GM19324 (cell line): ENCODE measurements at regions not wholly inside any gene's neighbourhood (a gene's known extent, or its start where the extent isn't known, plus 50 kb on each side); places are given as distances from the start of the nearest gene placed in this dataset.
"Not testable (repeated sequence)": the region's sequence is repeated elsewhere in the genome, so short reads cannot be mapped to it uniquely, and the experiment has no call there.

Experiments
- ATAC-seq: cut with Tn5 transposase; IDR thresholded peaks from one replicate; pipeline ENCODE4 v1.9.1; 2021; ENCODE audit warnings: mild to moderate bottlenecking, moderate library complexity; ENCODE audit not compliant: unreplicated experiment, low FRiP score

- not testable (repeated sequence) for ATAC-seq
These were observed 416.4 kb upstream of the C1orf87 start for GRCh38 chr1:60489916-60490480.

- ATAC-seq, result no peak
These were observed 415.3 kb upstream of the C1orf87 start for GRCh38 chr1:60488847-60489246.

DNA sequence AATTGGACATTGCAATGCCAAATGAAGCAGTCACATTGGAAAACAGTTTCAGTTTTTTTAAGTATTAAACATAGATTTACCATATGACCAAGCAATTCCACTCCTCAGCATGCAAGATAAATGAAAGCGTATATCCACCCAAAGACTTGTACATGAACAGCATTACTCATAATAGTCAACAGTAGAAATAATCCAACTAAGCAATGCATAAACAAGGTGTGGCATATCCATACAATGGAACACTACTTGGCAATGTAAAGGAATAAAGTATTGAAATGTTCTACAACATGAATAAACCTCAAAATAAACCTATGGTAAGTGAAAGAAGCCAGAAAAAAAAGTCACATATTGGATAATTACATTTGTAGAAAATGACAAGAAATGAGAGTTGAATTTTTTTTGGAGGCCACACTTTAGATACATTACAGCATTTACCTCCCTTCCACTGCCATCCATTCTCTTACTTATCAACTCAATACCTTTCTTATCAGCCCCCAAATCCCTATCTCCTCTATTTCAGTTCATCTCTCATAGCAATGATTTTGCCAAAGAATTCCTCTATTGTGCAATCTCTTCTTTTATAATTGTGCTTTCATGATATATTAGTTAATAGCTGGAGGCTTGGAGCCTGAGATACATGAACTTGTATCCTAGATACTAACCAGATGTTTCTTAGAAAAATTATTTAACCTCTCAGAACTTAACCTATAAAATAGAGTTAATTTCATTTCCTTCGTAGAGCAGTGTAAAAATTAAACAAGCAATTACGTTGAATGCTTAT, 414.2 kb upstream of the C1orf87 start:
- no peak for ATAC-seq

GRCh38 chr1:60483509-60483908, 409.9 kb upstream of the C1orf87 start:
- ATAC-seq, result no peak

DNA sequence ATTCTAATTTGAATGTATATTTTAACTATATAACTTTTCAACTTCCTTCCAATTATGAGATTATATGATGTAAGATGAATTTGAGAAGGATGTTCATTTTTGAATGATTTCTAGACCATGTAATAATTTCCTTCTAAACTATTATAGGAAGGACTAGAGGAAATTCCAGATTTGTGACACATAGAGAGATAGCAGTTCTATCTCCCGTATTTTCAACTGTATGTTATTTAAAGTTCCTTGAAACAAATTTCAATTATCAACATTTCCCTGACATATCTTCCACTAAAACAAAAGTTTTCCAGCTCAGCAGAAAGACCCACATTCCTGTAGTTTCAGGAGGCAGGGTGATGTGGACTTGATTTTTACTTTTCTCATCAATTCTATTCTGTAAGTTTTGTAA, 396.7 kb upstream of the C1orf87 start:
- no peak for ATAC-seq

DNA sequence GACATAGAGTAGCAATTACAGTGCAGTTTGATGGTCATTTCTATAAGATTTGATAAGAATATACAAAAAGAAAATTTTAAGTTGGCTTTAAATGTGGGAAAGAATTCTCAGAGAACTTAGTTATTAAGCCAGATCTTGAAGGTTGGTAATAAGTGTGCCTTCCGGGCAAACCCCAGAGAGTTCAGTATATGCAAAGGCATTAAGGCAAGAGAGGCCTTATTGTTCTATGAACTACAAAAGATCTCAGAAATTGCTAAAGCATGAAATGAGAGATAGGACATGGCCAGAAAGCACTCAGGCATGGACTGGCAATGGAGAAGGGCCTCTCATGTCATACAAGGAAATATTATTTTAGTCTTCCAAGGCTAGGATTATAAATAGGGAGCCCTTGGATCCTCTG, 390.2 kb upstream of the C1orf87 start:
- ATAC-seq, result no peak

GRCh38 chr1:60463146-60463545, 389.6 kb upstream of the C1orf87 start:
- ATAC-seq, result no peak

DNA sequence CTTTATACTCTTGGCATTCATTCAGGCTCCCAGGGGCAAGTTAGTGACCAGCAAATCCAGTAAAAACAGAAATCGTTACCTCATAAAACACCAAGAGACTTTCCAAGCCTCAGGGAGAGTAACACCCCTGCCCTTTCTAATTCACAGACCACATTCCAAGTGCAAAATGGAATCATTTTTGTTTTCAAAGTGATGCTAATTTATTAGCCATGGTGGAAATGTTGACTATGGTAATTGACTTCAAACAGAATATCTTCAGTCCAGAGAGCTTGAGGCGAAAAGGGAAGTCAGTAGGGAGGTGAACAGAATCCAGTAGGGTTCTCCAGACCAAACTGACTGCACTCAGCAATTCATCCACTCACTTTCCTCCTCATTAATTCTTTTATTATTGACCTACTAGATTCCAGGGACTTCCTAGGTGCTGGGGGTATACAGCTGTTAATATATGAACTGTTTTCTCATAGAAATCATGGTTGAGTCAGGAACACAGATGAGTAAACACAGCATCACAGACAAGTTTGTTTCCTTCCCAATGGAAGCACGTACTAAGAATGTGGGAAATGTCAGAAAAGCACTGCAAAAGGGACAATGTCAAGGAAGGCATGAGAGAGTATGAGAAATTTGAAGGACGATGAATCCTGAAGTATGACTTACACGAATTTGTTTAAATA, 388.5 kb upstream of the C1orf87 start:
- ATAC-seq, result no peak

DNA sequence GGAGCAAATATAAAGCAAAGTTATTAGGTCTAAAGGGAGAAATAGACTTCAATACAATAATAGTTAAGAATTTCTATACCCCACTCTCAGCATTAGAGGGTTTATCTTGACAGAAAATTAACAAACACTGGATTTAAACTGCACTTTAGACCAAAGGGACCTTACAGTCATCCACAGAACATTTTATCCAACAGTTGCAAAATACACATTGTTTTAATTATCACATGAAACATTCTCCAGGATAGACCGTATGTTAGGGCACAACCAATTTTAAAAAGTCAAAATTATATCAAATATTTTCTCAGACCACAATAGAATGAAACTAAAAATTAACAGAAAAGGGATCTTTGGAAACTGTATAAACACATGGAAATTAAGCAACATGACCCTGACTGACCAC, 384.5 kb upstream of the C1orf87 start:
- no peak for ATAC-seq

DNA sequence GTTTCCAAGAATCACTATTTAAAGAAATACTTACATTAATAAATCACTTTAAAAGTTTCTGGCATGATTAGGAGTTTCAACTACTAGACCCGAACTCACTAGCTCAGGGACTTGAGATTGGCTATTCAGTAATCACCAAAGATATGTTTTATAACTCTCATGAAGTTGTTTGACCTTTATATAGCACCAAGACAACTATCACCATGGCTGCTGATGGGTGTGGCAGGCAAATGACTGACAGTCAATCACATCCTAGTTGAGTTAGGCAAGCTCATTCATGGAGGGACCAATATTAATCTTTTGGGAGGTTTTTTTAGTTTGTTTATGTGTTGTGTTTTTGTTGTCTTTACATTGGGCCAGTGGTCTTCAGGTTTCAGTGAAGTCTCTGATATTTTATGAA, 376.3 kb upstream of the C1orf87 start:
- no peak for ATAC-seq

DNA sequence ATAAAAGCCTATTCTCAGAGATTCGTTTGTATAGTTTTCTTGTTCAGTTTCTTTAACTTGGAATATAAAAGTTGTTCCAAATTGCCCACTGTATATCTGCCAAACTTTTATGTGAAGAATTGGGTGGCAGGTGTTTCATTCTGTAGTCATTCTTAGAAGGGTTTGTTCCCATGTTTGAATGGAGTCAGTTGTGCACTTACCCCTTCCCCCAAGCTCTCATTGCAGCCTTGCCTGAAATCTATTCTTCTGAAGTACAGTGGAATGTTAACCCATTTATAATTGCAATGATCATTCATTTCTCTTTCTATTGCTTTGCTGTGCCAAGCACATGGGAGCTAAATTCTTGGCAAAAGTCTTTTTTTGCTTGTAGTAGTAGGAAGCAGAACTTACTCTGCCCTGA, 375.3 kb upstream of the C1orf87 start:
- ATAC-seq, result no peak

- ATAC-seq, result no peak
These were observed 371.1 kb upstream of the C1orf87 start for GRCh38 chr1:60444680-60445079.

DNA sequence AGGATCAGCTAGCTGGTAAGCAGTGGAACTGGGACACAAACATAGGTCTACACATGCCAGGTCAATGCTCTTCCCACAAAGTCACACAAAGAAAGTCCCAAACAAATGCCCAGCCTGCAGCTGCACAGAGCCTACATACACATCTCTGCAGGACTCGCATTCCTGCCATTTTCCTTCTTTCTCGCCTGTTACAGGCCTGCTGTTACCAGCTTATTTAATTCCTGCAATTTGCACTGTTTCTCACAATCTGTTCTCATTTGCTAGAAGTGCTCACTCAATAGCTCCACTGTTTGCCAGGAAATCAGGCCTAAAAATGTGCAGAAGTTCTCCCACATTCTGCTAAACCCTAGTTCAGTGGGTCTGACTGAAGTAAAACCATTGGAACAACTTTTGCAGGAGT, 362.6 kb upstream of the C1orf87 start:
- no peak for ATAC-seq

DNA sequence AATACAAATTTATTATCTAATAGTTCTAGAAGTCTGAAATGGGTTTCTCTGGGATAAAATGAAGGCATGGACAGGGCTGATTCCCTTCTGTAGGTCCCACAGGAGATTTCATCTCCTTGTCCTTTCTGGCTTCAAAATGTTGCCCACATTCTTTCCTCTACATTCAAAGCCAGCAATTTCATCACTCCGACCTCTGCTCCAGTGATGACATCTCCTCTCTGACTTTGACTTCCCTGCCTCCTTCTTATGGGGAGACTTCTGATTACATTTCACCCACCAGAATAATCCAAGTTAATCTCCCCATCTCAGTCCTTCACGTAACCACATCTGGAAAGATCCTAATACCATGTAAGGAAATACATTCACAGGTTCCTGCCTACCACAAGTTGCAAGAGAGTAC, 358.0 kb upstream of the C1orf87 start:
- no peak for ATAC-seq

GRCh38 chr1:60430375-60430774, 356.8 kb upstream of the C1orf87 start:
- ATAC-seq, result no peak

- no peak for ATAC-seq
These were observed 354.6 kb upstream of the C1orf87 start for GRCh38 chr1:60428127-60428526.

- ATAC-seq, result no peak
These were observed 354.1 kb upstream of the C1orf87 start for GRCh38 chr1:60427701-60428100.

- ATAC-seq, result no peak
These were observed 353.6 kb upstream of the C1orf87 start for GRCh38 chr1:60427194-60427593.

DNA sequence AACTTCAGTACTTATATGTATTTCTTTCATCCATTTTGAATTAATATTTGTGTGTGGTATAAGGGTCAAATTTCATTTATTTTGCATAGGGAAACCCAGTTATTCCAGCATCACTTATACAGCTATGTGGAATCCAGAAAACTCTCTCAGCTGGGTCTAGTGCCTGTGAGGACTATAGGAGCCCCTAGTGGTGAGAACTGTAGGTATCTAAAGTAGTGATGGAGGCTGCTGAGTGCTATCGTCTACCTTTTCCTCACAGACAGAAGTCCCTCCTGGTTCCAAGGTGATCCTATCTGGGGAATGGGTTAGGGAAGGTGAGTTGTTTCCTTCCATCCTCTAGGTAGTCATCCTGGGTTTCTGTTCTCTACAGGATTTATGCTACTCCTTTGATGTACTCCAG, 352.0 kb upstream of the C1orf87 start:
- no peak for ATAC-seq

DNA sequence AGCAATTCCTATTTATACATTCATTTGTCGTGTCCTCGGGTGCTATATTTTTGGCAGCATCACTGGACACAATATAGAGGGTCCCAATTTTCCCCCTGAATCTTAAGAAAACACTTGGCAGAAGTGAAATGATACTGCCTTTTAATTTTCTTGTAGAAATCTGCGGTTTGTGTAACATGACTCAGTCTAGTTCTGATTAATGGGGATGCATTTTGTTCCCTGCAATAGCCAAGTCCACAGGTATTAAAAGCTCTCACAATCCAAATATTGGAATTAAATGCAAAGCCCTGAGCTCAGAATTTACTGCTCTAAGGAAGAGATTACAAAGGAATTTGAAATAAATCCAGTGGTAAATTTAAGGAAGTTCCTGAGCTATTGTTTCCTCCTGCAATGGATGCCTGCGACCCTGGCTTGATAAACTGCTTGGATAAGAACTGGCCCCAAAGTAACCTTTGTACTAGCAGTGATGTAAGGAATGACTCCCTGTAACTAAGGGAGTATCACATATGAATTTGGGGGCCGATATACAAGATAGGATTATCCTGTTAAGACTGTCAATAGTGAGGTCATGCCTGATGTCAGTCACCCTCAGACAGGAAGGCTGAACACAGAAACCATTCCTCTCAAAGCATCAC, 349.7 kb upstream of the C1orf87 start:
- no peak for ATAC-seq

DNA sequence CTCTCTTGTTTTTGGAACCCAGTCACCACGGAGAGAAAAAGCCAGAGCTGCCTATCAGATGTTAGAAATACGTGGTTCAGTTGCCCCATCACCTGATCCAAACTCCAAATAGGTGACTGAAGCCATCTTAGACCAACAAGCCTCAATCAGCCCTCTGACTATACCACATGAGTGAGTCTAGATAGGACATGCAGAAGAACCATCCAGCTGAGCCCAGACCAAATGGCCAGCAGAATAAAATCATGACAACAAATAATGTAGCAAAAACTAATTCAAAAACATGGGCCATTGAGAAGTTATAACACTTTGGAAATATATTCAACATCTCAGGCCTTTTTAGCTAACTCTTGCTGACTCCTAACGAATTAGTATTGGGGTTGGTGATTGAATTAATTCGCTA, 348.4 kb upstream of the C1orf87 start:
- no peak for ATAC-seq
